ENCODE measurements at regions not wholly inside any gene's neighbourhood (a gene's known extent, or its start where the extent isn't known, plus 50 kb on each side); places are given as distances from the start of the nearest gene placed in this dataset.

- H3K9me3 ChIP-seq (ENCODE audit: low read depth) = no peaks in the 10 kb centered on the region
- no peak overlapping the region for H3K4me2 ChIP-seq
- H4K20me1 ChIP-seq (ENCODE audit: low read depth) = no peaks in the 10 kb centered on the region
- no peaks in the 10 kb centered on the region for H3F3A ChIP-seq (ENCODE audit: low read depth)
- DNase-seq (ENCODE audit: low spot score) = no peak
- no peaks in the 10 kb centered on the region for H3K36me3 ChIP-seq
- H3K27me3 ChIP-seq = no peaks in the 10 kb centered on the region
- H3K27ac Mint-ChIP-seq = no peak overlapping the region
- peaks cover 2% of the 10 kb centered on the region for H3K27me3 Mint-ChIP-seq (ENCODE audit: insufficient read depth, low read depth)
- H3K4me3 ChIP-seq = no peak overlapping the region
- no peaks in the 10 kb centered on the region for H3K9me3 Mint-ChIP-seq
- no peak overlapping the region for H3K4me3 Mint-ChIP-seq
- H3K27ac ChIP-seq = no peak overlapping the region
- peaks cover 4% of the 10 kb centered on the region for H3K4me1 Mint-ChIP-seq
- H3K79me2 ChIP-seq (ENCODE audit: low read depth) = no peaks in the 10 kb centered on the region
- no peaks in the 10 kb centered on the region for H3K4me1 ChIP-seq
- TF ChIP-seq EZH2 (IDR thresholded peaks at IDR 0.05) (no peak), CTCF (IDR thresholded peaks at IDR 0.05) (no peak), EZH2phosphoT487 (IDR thresholded peaks at IDR 0.05) (no peak)
- H3K9ac ChIP-seq = no peak overlapping the region
- no peak overlapping the region for H2AFZ ChIP-seq (replicated peaks)
- H3K36me3 Mint-ChIP-seq = no peaks in the 10 kb centered on the region
Measured at GRCh38 chr7:27361522-27361921, 118.9 kb downstream of the EVX1 start.

GRCh38 chr7:27362026-27362425, 119.4 kb downstream of the EVX1 start:
- Mint-ChIP-seq H3K27ac (no peak overlapping the region), H3K27me3 (ENCODE audit: insufficient read depth, low read depth) (peaks cover 2% of the 10 kb centered on the region), H3K36me3 (no peaks in the 10 kb centered on the region), H3K9me3 (no peaks in the 10 kb centered on the region), H3K4me1 (peaks cover 4% of the 10 kb centered on the region), H3K4me3 (no peak overlapping the region)
- no peaks in the 10 kb centered on the region for H4K20me1 ChIP-seq (ENCODE audit: low read depth)
- H3K36me3 ChIP-seq = no peaks in the 10 kb centered on the region
- no peaks in the 10 kb centered on the region for H3K79me2 ChIP-seq (ENCODE audit: low read depth)
- H3K4me1 ChIP-seq = no peaks in the 10 kb centered on the region
- DNase-seq (ENCODE audit: low spot score) = no peak
- no peak overlapping the region for H3K27ac ChIP-seq
- no peaks in the 10 kb centered on the region for H3K27me3 ChIP-seq
- H3K9me3 ChIP-seq (ENCODE audit: low read depth) = no peaks in the 10 kb centered on the region
- TF ChIP-seq EZH2 (IDR thresholded peaks at IDR 0.05) (no peak), CTCF (IDR thresholded peaks at IDR 0.05) (no peak), EZH2phosphoT487 (IDR thresholded peaks at IDR 0.05) (no peak)
- H3K9ac ChIP-seq = no peak overlapping the region
- H2AFZ ChIP-seq (replicated peaks) = no peak overlapping the region
- H3K4me2 ChIP-seq = no peak overlapping the region
- H3F3A ChIP-seq (ENCODE audit: low read depth) = no peaks in the 10 kb centered on the region
- H3K4me3 ChIP-seq = no peak overlapping the region

- Mint-ChIP-seq H3K27me3 (ENCODE audit: insufficient read depth, low read depth) (no peaks in the 10 kb centered on the region), H3K36me3 (no peaks in the 10 kb centered on the region), H3K9me3 (no peaks in the 10 kb centered on the region), H3K27ac (no peak overlapping the region), H3K4me3 (no peak overlapping the region), H3K4me1 (peaks cover 4% of the 10 kb centered on the region)
- H3K9me3 ChIP-seq (ENCODE audit: low read depth) = no peaks in the 10 kb centered on the region
- no peaks in the 10 kb centered on the region for H3K36me3 ChIP-seq
- H3K9ac ChIP-seq = no peak overlapping the region
- TF ChIP-seq EZH2phosphoT487 (IDR thresholded peaks at IDR 0.05) = no peak
- TF ChIP-seq CTCF (IDR thresholded peaks at IDR 0.05) = no peak
- no peaks in the 10 kb centered on the region for H3K4me1 ChIP-seq
- no peak overlapping the region for H3K4me2 ChIP-seq
- H3K27me3 ChIP-seq = no peaks in the 10 kb centered on the region
- H2AFZ ChIP-seq (replicated peaks) = peak overlapping the region; percentile 77
- H3F3A ChIP-seq (ENCODE audit: low read depth) = no peaks in the 10 kb centered on the region
- no peak for DNase-seq (ENCODE audit: low spot score)
- H3K27ac ChIP-seq = no peak overlapping the region
- no peak overlapping the region for H3K4me3 ChIP-seq
- no peaks in the 10 kb centered on the region for H4K20me1 ChIP-seq (ENCODE audit: low read depth)
- no peaks in the 10 kb centered on the region for H3K79me2 ChIP-seq (ENCODE audit: low read depth)
Measured at GRCh38 chr7:27364344-27364758, 121.7 kb downstream of the EVX1 start.

All from neural progenitor cell (in vitro differentiated cells).